ENCODE measurements at regions not wholly inside any gene's neighbourhood (a gene's known extent, or its start where the extent isn't known, plus 50 kb on each side); places are given as distances from the start of the nearest gene placed in this dataset.

DNA sequence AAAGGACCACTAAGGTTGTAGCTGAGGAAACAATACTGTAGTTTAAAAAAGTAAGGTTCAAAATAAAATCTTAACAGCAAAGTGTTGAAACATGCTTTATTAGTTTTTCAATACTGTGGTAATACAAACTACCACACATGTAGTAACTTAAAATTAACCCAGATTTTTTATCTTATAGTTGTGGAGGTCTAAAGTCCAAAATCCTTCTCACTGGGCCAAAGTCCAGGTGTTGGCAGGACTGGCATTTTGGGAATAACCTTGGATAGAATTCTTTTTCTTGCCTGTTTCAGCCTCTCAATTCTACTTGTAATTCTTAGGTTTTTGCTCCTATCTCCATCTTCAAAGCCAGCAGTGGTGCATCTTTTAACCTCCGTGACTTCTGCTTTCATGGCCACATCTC is 942.0 kb downstream of the TSN start:
- TF ChIP-seq, protein P1, sequence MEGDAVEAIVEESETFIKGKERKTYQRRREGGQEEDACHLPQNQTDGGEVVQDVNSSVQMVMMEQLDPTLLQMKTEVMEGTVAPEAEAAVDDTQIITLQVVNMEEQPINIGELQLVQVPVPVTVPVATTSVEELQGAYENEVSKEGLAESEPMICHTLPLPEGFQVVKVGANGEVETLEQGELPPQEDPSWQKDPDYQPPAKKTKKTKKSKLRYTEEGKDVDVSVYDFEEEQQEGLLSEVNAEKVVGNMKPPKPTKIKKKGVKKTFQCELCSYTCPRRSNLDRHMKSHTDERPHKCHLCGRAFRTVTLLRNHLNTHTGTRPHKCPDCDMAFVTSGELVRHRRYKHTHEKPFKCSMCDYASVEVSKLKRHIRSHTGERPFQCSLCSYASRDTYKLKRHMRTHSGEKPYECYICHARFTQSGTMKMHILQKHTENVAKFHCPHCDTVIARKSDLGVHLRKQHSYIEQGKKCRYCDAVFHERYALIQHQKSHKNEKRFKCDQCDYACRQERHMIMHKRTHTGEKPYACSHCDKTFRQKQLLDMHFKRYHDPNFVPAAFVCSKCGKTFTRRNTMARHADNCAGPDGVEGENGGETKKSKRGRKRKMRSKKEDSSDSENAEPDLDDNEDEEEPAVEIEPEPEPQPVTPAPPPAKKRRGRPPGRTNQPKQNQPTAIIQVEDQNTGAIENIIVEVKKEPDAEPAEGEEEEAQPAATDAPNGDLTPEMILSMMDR (IDR thresholded peaks at IDR 0.05; ENCODE audit: low read depth, low read length): no peak
- TF ChIP-seq EZH2phosphoT487 (IDR thresholded peaks at IDR 0.05; ENCODE audit: low read depth): no peak

Data from OCI-LY3 (cell line).